Ascending aorta (tissue), 2 donors: ENCODE measurements at regions not wholly inside any gene's neighbourhood (a gene's known extent, or its start where the extent isn't known, plus 50 kb on each side); places are given as distances from the start of the nearest gene placed in this dataset.

ENCODE experiments used
- DNase-seq, 2 donors: peaks; one replicate each; pipeline ENCODE4 v3.0.0-alpha.2; 2019; ENCODE audit warnings: low spot score in 2 of 2
- H3K27ac ChIP-seq, 2 donors: fragments of 200-600 bp; sonication (generic); one replicate each; pipeline ENCODE4 v1.5.1; 2016 to 2017; ENCODE audit warnings: mild to moderate bottlenecking in 1 of 2
- H3K27me3 ChIP-seq: fragments of 200-600 bp; sonication (generic); one replicate; pipeline ENCODE4 v1.5.1; 2017
- H3K36me3 ChIP-seq, 2 donors: fragments of 200-600 bp; sonication (generic); one replicate each; pipeline ENCODE4 v1.5.1; 2016
- H3K4me1 ChIP-seq, 2 donors: fragments of 200-600 bp; sonication (generic); one replicate each; pipeline ENCODE4 v1.5.1; 2016 to 2017; ENCODE audit warnings: mild to moderate bottlenecking in 1 of 2
- H3K4me3 ChIP-seq, 2 donors: fragments of 200-600 bp; sonication (generic); one replicate each; pipeline ENCODE4 v1.5.1; 2016 to 2017; ENCODE audit warnings: mild to moderate bottlenecking in 1 of 2
- H3K9me3 ChIP-seq, 2 donors: fragments of 200-600 bp; sonication (generic); one replicate each; pipeline ENCODE4 v1.5.1; 2016
- CTCF ChIP-seq, 3 experiments: fragments of 200-600 bp in 2 of 3; fragments of 450-650 bp in 1 of 3; sonication (generic) in 2 of 3; IDR thresholded peaks; one replicate each; pipeline ENCODE4 v1.5.1; 2016 to 2019; ENCODE audit warnings: antibody characterized with exemption in 3 of 3, mild to moderate bottlenecking in 1 of 3, moderate library complexity in 1 of 3
- intact Hi-C: fragments of 100-400 bp; cut with DNase I; formaldehyde crosslinking; loops from one replicate; pipeline ENCODE4 v1.15.1; 2023

- intact Hi-C loops: no loop called here
- Histone ChIP-seq H3K9me3 (no peaks in the 10 kb centered on the region), H3K27ac (no peak overlapping the region), H3K4me3 (no peak overlapping the region), H3K36me3 (no peaks in the 10 kb centered on the region), H3K27me3 (no peaks in the 10 kb centered on the region), H3K4me1 (no peaks in the 10 kb centered on the region)
- no peak for DNase-seq
- TF ChIP-seq CTCF (IDR thresholded peaks at IDR 0.05): no peak
Observed at GRCh38 chr5:92102313-92102712, 719.2 kb upstream of the ARRDC3 start.

- H3K4me3 ChIP-seq: no peak overlapping the region
- no peaks in the 10 kb centered on the region for H3K27me3 ChIP-seq
- H3K36me3 ChIP-seq: no peaks in the 10 kb centered on the region
- H3K27ac ChIP-seq: no peak overlapping the region
- no peak for DNase-seq
- H3K9me3 ChIP-seq: no peaks in the 10 kb centered on the region
- no peaks in the 10 kb centered on the region for H3K4me1 ChIP-seq
- intact Hi-C loops: no loop called here
- no peak for TF ChIP-seq CTCF (IDR thresholded peaks at IDR 0.05)
Observed at GRCh38 chr5:92092239-92092638, 709.1 kb upstream of the ARRDC3 start.

GRCh38 chr5:92086059-92086811 is 703.1 kb upstream of the ARRDC3 start:
- no peaks in the 10 kb centered on the region for H3K4me1 ChIP-seq
- TF ChIP-seq CTCF (IDR thresholded peaks at IDR 0.05): no peak
- no peak overlapping the region for H3K27ac ChIP-seq
- no peak overlapping the region for H3K4me3 ChIP-seq
- DNase-seq: no peak
- H3K27me3 ChIP-seq: no peaks in the 10 kb centered on the region
- no peaks in the 10 kb centered on the region for H3K36me3 ChIP-seq
- no peaks in the 10 kb centered on the region for H3K9me3 ChIP-seq
- intact Hi-C loops: no loop called here

- no peaks in the 10 kb centered on the region for H3K4me1 ChIP-seq
- H3K36me3 ChIP-seq: no peaks in the 10 kb centered on the region
- no peak for TF ChIP-seq CTCF (IDR thresholded peaks at IDR 0.05)
- no peak overlapping the region for H3K4me3 ChIP-seq
- H3K9me3 ChIP-seq: no peaks in the 10 kb centered on the region
- no peaks in the 10 kb centered on the region for H3K27me3 ChIP-seq
- DNase-seq: no peak
- no peak overlapping the region for H3K27ac ChIP-seq
- intact Hi-C loops: no loop called here
Observed at GRCh38 chr5:92081958-92082712, 699.0 kb upstream of the ARRDC3 start.

- no peak overlapping the region for H3K4me3 ChIP-seq
- no peaks in the 10 kb centered on the region for H3K4me1 ChIP-seq
- H3K36me3 ChIP-seq: no peaks in the 10 kb centered on the region
- TF ChIP-seq CTCF (IDR thresholded peaks at IDR 0.05): no peak
- intact Hi-C loops: no loop called here
- no peak for DNase-seq
- no peaks in the 10 kb centered on the region for H3K9me3 ChIP-seq
- no peaks in the 10 kb centered on the region for H3K27me3 ChIP-seq
- H3K27ac ChIP-seq: no peak overlapping the region
Observed at GRCh38 chr5:92070786-92071185, 687.7 kb upstream of the ARRDC3 start.
